ENCODE measurements at regions not wholly inside any gene's neighbourhood (a gene's known extent, or its start where the extent isn't known, plus 50 kb on each side); places are given as distances from the start of the nearest gene placed in this dataset.
A peak's percentile ranks its signal among the peaks of the same experiment; 100 is the strongest.
"Not testable (repeated sequence)": the region's sequence is repeated elsewhere in the genome, so short reads cannot be mapped to it uniquely, and the experiment has no call there.

DNA sequence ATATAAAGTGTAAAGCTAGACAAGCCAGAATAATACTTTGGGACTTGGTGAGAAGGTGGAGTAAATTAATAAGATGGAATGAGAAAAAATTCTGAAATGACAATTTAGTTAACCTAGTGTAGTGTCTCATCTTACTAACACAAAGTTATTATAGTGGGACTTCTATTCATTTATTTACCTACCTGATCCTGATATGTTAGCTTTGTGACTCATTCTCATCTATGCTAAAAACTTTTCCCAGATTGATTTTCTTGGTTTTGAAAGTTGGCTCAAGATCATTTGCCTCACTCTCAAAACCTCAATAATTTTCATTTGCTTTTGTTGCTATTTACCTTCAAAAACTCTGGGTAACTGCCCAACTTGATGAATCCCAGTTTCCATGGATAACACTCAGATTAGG, 698.6 kb downstream of the SH3BGRL start:
- TF ChIP-seq, protein P1, sequence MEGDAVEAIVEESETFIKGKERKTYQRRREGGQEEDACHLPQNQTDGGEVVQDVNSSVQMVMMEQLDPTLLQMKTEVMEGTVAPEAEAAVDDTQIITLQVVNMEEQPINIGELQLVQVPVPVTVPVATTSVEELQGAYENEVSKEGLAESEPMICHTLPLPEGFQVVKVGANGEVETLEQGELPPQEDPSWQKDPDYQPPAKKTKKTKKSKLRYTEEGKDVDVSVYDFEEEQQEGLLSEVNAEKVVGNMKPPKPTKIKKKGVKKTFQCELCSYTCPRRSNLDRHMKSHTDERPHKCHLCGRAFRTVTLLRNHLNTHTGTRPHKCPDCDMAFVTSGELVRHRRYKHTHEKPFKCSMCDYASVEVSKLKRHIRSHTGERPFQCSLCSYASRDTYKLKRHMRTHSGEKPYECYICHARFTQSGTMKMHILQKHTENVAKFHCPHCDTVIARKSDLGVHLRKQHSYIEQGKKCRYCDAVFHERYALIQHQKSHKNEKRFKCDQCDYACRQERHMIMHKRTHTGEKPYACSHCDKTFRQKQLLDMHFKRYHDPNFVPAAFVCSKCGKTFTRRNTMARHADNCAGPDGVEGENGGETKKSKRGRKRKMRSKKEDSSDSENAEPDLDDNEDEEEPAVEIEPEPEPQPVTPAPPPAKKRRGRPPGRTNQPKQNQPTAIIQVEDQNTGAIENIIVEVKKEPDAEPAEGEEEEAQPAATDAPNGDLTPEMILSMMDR (IDR thresholded peaks at IDR 0.05; ENCODE audit: borderline replicate concordance, insufficient read depth, low read depth, low read length): no peak

DNA sequence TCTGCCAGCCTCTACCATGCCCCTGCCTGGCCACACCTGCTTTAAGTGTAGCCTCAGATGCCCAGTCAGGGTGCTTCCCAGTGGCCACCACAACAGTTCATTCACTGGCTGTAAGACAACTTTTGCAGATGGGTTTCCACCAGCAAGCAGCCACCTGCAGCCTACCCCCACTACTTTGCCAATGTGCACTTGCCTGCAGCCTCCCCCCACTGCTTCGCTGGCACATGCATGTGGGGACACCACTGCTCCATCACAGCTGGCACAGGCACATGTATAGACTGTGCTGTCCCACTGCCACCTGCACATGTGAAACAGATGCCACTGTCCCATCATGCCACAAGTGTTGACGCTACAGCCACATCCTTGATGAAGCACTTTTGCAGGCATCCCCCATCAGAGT, 723.9 kb downstream of the SH3BGRL start:
- TF ChIP-seq, protein P1 (IDR thresholded peaks at IDR 0.05; ENCODE audit: borderline replicate concordance, insufficient read depth, low read depth, low read length): no peak
- no peak overlapping the region for H3K4me3 ChIP-seq (ENCODE audit: low read depth, low read length)

More for the DNA sequence above, 698.6 kb downstream of the SH3BGRL start:
- no peak overlapping the region for H3K4me3 ChIP-seq (ENCODE audit: low read depth, low read length)

DNA sequence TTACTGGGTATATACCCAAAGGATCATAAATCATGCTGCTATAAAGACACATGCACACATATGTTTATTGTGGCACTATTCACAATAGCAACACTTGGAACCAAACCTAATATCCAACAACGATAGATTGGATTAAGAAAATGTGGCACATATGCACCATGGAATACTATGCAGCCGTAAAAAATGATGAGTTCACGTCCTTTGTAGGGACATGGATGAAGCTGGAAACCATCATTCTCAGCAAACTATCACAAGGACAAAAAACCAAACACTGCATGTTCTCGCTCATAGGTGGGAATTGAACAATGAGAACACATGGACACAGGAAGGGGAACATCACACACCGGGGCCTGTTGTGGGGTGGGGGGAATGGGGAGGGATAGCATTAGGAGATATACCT, 744.0 kb downstream of the SH3BGRL start:
- H3K4me3 ChIP-seq (ENCODE audit: low read depth, low read length): not testable (repeated sequence)

DNA sequence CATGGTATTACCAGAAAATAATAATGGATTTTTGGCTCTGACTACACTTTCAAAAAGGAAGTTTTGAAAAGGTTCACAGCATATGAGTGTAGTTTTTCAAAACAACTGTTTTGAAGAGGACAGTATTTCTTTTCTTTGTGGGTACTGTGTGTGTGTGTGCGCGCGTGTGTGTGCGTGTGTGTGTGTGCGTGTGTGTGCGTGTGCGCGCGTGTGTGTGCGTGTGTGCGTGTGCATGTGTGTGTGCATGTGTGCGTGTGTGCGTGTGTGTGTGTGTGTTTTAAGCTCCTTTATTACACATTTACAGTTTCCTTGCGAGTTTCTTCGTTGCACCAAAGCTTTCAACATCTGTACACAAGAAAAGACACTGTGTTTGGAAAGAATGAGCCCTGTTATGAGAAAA, 755.4 kb downstream of the SH3BGRL start:
- no peak overlapping the region for H3K4me3 ChIP-seq (ENCODE audit: low read depth, low read length)
- TF ChIP-seq, protein P1 (IDR thresholded peaks at IDR 0.05; ENCODE audit: borderline replicate concordance, insufficient read depth, low read depth, low read length): no peak

DNA sequence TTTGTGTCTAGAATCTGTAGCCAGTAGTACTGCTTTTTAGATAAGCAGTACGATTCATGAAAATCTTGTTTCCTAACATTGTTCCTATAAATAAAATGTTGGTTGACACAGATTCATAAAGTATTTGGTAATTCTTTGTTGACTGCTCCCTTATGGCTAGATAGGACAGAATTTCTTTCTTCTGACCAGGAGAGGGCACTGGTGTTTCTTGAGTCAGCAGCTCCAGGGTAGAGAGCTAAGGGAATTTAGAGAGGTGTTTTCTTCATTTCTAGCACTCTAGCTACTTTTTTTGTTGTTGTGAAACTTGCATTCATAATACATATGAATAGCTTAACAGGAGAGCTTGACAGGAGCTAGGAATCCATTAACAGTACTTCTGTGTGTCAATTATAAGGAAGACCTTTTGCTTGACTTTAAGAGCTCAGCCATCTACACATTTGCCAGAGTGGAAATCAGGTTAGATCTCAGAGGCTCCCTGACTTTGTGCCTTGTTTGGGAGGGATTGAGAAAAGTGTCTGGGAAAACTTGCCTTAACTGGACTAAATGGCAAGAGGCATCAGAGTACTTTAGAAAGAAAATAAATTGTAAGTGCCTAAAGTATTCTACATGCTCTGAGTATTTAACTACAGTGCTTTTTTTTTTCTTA, 756.1 kb downstream of the SH3BGRL start:
- TF ChIP-seq, protein P1 (IDR thresholded peaks at IDR 0.05; ENCODE audit: borderline replicate concordance, insufficient read depth, low read depth, low read length): 0 out of 2 replicates have a peak, but pooled peaks have one; percentile 40
- no peak overlapping the region for H3K4me3 ChIP-seq (ENCODE audit: low read depth, low read length)

DNA sequence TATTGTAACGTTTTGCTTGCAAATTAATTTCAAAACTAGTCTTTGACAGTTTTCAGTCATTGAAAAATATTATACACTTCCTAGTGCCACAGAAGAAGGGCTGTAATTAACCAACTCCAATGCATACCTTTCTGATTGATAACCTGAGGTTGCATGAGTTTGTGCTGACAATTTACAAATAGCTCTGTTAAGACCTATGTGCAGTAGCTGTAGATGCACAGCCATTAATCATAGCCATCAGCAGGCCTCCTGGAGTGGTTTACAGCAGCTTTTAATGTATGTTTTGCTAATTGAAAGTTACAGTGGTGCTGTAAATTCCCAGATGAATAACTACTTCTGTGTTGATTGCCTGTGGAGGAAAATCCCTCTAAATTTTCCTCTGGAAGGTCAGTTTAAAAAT, 758.1 kb downstream of the SH3BGRL start:
- no peak overlapping the region for H3K4me3 ChIP-seq (ENCODE audit: low read depth, low read length)
- TF ChIP-seq, protein P1 (IDR thresholded peaks at IDR 0.05; ENCODE audit: borderline replicate concordance, insufficient read depth, low read depth, low read length): no peak

DNA sequence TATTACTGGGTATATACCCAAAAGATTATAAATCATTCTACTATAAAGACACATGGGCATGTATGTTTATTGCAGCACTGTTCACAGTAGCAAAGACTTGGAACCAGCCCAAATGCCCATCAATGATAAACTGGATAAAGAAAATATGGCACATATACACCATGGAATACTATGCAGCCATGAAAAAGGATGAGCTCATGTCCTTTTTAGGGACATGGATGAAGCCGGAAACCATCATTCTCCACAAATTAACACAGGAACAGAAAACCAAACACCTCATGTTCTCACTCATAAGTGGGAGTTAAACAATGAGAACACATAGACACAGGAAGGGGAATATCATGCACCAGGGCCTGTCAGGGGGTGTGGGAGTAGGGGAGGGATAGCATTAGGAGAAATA, 772.5 kb downstream of the SH3BGRL start:
- not testable (repeated sequence) for H3K4me3 ChIP-seq (ENCODE audit: low read depth, low read length)

DNA sequence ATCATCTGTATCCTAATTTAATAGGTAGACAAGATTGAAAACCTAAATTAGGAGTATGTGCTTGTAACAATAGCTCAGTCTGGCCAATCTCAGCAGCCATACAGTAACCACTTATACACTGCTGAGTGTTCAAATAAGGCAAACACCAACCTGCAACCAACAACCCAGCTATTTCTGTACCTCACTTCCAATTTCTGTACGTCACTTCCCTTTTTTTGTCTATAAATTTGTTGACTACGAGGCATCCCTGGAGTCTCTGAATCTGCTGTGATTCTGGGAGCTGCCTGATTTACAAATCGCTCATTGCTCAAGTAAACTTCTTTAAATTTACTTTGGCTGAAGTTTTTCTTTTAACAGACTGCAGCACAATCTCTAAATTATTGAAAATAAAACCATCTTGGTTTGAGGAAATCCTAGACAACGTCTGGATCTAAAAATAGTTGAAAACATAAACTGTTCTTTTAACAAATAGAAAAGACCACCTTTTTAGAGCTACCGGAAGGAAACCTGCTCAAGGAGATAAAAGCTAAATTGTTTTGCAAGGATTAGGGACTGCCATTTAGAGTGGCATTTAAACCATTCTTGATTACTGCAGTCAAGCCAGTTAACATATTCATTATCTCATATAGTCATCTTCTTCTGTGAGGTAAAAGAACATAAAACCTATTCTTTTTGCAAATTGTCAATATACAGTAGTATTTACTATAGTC, 778.1 kb downstream of the SH3BGRL start:
- TF ChIP-seq, protein P1 (IDR thresholded peaks at IDR 0.05; ENCODE audit: borderline replicate concordance, insufficient read depth, low read depth, low read length): no peak
- H3K4me3 ChIP-seq (ENCODE audit: low read depth, low read length): no peak overlapping the region

DNA sequence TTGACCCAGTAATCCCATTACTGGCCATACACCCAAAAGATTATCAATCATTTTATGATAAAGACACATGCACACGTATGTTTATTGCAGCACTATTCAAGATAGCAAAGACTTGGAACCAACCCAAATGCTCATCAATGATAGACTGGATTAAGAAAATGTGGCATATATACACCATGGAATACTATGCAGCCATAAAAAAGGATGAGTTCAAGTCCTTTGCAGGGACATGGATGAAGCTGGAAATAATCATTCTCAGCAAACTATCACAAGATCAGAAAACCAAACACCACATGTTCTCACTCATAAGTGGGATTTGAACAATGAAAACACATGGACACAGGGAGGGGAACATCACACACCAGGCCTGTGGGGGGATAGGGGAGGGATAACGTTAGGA, 785.3 kb downstream of the SH3BGRL start:
- not testable (repeated sequence) for H3K4me3 ChIP-seq (ENCODE audit: low read depth, low read length)
